OCI-LY1 (cell line): ENCODE measurements at regions not wholly inside any gene's neighbourhood (a gene's known extent, or its start where the extent isn't known, plus 50 kb on each side); places are given as distances from the start of the nearest gene placed in this dataset.
"Not testable (repeated sequence)": the region's sequence is repeated elsewhere in the genome, so short reads cannot be mapped to it uniquely, and the experiment has no call there.

ENCODE experiments used
- CTCF ChIP-seq: fragments of 200-600 bp; sonication (generic), shearing (Covaris generic); IDR thresholded peaks from 2 replicates; pipeline ENCODE4 v1.5.1; 2017; ENCODE audit warnings: mild to moderate bottlenecking, antibody characterized with exemption, low read length, moderate library complexity, mixed read lengths
- EZH2 ChIP-seq: fragments of 200-600 bp; sonication (generic), shearing (Covaris generic); IDR thresholded peaks from 2 replicates; pipeline ENCODE4 v1.8.0; 2017; ENCODE audit warnings: borderline replicate concordance, mixed run types, mild to moderate bottlenecking, antibody characterized with exemption, low read length, moderate library complexity, mixed read lengths

GRCh38 chr15:44898890-44899651 is 57.4 kb upstream of the TERB2 start:
- TF ChIP-seq CTCF, EZH2: not testable (repeated sequence)
